Activated CD8-positive, alpha-beta T cell treated with anti-CD3 and anti-CD28 coated beads for 36 hours (primary cell): ENCODE measurements at regions not wholly inside any gene's neighbourhood (a gene's known extent, or its start where the extent isn't known, plus 50 kb on each side); places are given as distances from the start of the nearest gene placed in this dataset.
"Not testable (repeated sequence)": the region's sequence is repeated elsewhere in the genome, so short reads cannot be mapped to it uniquely, and the experiment has no call there.

Experiments
- ATAC-seq: fragments of 200-7000 bp; cut with Tn5 transposase; one replicate; pipeline ENCODE4 v1.10.0; 2021; ENCODE audit warnings: mild to moderate bottlenecking, moderate library complexity
- CTCF ChIA-PET: fragments of 350-600 bp; sonication (Branson Sonifier 250); formaldehyde crosslinking; loops from one replicate; lab custom pipeline; 2021; ENCODE audit warnings: antibody characterized with exemption; lab: Charles Lee
- POLR2A ChIA-PET: fragments of 350-600 bp; sonication (Branson Sonifier 250); formaldehyde crosslinking; loops from one replicate; lab custom pipeline; 2021; ENCODE audit warnings: antibody characterized with exemption; lab: Charles Lee
- DNase-seq: peaks from one replicate; pipeline ENCODE4 v3.0.0-alpha.2; 2020
- H3K27ac Mint-ChIP-seq: one replicate; pipeline ENCODE4 v1.8.0; 2021; ENCODE audit warnings: mild to moderate bottlenecking, mixed read lengths
- H3K27me3 Mint-ChIP-seq: one replicate; pipeline ENCODE4 v1.8.0; 2021; ENCODE audit warnings: mixed read lengths
- H3K36me3 Mint-ChIP-seq: one replicate; pipeline ENCODE4 v1.8.0; 2021; ENCODE audit warnings: low read depth, mixed read lengths
- H3K4me1 Mint-ChIP-seq: one replicate; pipeline ENCODE4 v1.8.0; 2021; ENCODE audit warnings: low read depth, mixed read lengths
- H3K4me3 Mint-ChIP-seq: one replicate; pipeline ENCODE4 v1.8.0; 2021; ENCODE audit warnings: mild to moderate bottlenecking, moderate library complexity, mixed read lengths
- H3K9me3 Mint-ChIP-seq: one replicate; pipeline ENCODE4 v1.8.0; 2021; ENCODE audit warnings: mixed read lengths
- intact Hi-C: fragments of 100-400 bp; cut with micrococcal nuclease; formaldehyde crosslinking; loops from one replicate; pipeline ENCODE4 v1.10.0; 2022
- TF ChIP-seq, protein P1 (sequence below): fragments of 200-600 bp; IDR thresholded peaks from one replicate; pipeline ENCODE4 v1.8.0; 2022; ENCODE audit warnings: antibody characterized with exemption, mild to moderate bottlenecking

DNA sequence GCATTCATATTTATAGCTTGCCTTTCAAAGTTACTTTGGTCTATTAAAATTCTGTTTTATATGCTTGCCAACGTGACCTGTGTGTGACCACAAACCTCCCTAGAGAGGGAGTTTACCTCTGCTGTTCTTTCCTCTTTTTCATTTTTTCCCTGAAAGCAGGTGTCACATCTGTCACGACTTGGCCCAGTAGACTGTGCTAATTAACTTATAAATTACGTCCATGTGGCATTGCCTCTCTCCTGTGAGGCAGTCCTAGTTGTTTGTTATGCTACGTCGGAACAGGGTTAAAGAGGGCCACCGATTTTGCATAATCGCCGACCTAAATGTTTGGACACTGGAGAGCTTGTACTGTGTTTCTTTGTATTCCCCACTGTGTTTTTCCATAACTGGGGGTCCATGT lies 343.9 kb upstream of the FLRT2 start:
- no peaks in the 10 kb centered on the region for H3K36me3 Mint-ChIP-seq
- no peak overlapping the region for H3K27ac Mint-ChIP-seq
- ChIA-PET POLR2A (interaction anchor here (0.6 kb wide), 1 partner anchor 686 kb away, joined by 4 read pairs; no protein-coding TSS in a partner anchor), CTCF (no interaction called here)
- no peak for DNase-seq
- no peaks in the 10 kb centered on the region for H3K4me1 Mint-ChIP-seq
- H3K27me3 Mint-ChIP-seq, result no peaks in the 10 kb centered on the region
- no peak for ATAC-seq
- H3K4me3 Mint-ChIP-seq, result no peak overlapping the region
- peaks cover 4% of the 10 kb centered on the region for H3K9me3 Mint-ChIP-seq
- TF ChIP-seq, protein P1, sequence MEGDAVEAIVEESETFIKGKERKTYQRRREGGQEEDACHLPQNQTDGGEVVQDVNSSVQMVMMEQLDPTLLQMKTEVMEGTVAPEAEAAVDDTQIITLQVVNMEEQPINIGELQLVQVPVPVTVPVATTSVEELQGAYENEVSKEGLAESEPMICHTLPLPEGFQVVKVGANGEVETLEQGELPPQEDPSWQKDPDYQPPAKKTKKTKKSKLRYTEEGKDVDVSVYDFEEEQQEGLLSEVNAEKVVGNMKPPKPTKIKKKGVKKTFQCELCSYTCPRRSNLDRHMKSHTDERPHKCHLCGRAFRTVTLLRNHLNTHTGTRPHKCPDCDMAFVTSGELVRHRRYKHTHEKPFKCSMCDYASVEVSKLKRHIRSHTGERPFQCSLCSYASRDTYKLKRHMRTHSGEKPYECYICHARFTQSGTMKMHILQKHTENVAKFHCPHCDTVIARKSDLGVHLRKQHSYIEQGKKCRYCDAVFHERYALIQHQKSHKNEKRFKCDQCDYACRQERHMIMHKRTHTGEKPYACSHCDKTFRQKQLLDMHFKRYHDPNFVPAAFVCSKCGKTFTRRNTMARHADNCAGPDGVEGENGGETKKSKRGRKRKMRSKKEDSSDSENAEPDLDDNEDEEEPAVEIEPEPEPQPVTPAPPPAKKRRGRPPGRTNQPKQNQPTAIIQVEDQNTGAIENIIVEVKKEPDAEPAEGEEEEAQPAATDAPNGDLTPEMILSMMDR, result no peak
- intact Hi-C loops, result no loop called here

- no peak for DNase-seq
- Mint-ChIP-seq H3K27me3 (no peaks in the 10 kb centered on the region), H3K27ac (no peak overlapping the region), H3K36me3 (no peaks in the 10 kb centered on the region), H3K9me3 (peaks cover 4% of the 10 kb centered on the region), H3K4me3 (no peak overlapping the region), H3K4me1 (no peaks in the 10 kb centered on the region)
- TF ChIP-seq, protein P1, result no peak
- no peak for ATAC-seq
- CTCF ChIA-PET, result no interaction called here
- intact Hi-C loops, result no loop called here
- POLR2A ChIA-PET, result no interaction called here
Observed at GRCh38 chr14:85187521-85187920, 342.4 kb upstream of the FLRT2 start.

- H3K36me3 Mint-ChIP-seq, result no peaks in the 10 kb centered on the region
- peaks cover 4% of the 10 kb centered on the region for H3K9me3 Mint-ChIP-seq
- TF ChIP-seq, protein P1, result no peak
- no peaks in the 10 kb centered on the region for H3K27me3 Mint-ChIP-seq
- ATAC-seq (no peak), DNase-seq (no peak)
- H3K4me1 Mint-ChIP-seq, result no peaks in the 10 kb centered on the region
- POLR2A ChIA-PET, result no interaction called here
- intact Hi-C loops, result no loop called here
- no peak overlapping the region for H3K27ac Mint-ChIP-seq
- CTCF ChIA-PET, result no interaction called here
- H3K4me3 Mint-ChIP-seq, result no peak overlapping the region
Observed at GRCh38 chr14:85188836-85189235, 341.1 kb upstream of the FLRT2 start.

- POLR2A ChIA-PET, result interaction anchor here (0.7 kb wide), 1 partner anchor 629 kb away, joined by 3 read pairs; no protein-coding TSS in a partner anchor
- intact Hi-C loops, CTCF ChIA-PET: not testable (repeated sequence)
Observed at GRCh38 chr14:85189253-85189652, 340.7 kb upstream of the FLRT2 start.

GRCh38 chr14:85190251-85190650 lies 339.7 kb upstream of the FLRT2 start:
- Mint-ChIP-seq H3K9me3 (peaks cover 3% of the 10 kb centered on the region), H3K27ac (no peak overlapping the region), H3K4me3 (no peak overlapping the region), H3K4me1 (no peaks in the 10 kb centered on the region), H3K36me3 (no peaks in the 10 kb centered on the region), H3K27me3 (no peaks in the 10 kb centered on the region)
- ATAC-seq (no peak), DNase-seq (no peak)
- TF ChIP-seq, protein P1, result no peak
- intact Hi-C loops, result no loop called here
- ChIA-PET POLR2A (no interaction called here), CTCF (no interaction called here)

More at GRCh38 chr14:85189253-85189652, 340.7 kb upstream of the FLRT2 start:
- not testable (repeated sequence) for H3K9me3 Mint-ChIP-seq, H3K36me3 Mint-ChIP-seq, H3K4me1 Mint-ChIP-seq, DNase-seq, ATAC-seq, H3K4me3 Mint-ChIP-seq, H3K27me3 Mint-ChIP-seq, H3K27ac Mint-ChIP-seq

DNA sequence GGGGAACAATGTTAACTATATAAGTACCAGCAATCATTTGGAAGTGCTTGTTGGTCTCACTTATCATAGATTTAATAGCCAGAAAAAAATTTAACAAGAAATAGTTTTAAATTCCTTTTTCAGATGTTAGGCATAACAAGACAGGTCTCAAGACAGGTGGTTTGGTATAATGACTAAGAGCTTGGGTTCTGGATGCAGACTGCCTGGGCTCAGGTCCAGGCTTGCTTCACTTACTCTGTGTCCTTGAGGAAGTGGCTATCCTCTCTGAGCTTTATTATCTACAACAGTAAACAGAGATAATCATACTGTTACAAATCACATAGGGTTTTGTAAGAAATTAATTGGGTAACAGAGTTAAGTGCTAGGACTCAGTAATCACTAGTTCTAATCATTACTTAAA lies 338.0 kb upstream of the FLRT2 start:
- CTCF ChIA-PET, result no interaction called here
- Mint-ChIP-seq H3K36me3 (no peaks in the 10 kb centered on the region), H3K4me3 (no peak overlapping the region), H3K9me3 (peaks cover 3% of the 10 kb centered on the region), H3K27ac (no peak overlapping the region), H3K27me3 (no peaks in the 10 kb centered on the region), H3K4me1 (no peaks in the 10 kb centered on the region)
- ATAC-seq (no peak), DNase-seq (no peak)
- TF ChIP-seq, protein P1, result no peak
- intact Hi-C loops, result no loop called here
- POLR2A ChIA-PET, result no interaction called here
